BLaER1 (cell line): ENCODE measurements at regions not wholly inside any gene's neighbourhood (a gene's known extent, or its start where the extent isn't known, plus 50 kb on each side); places are given as distances from the start of the nearest gene placed in this dataset.

Experiments
- H3K27ac ChIP-seq: shearing (Covaris generic); formaldehyde crosslinking; 2 replicates; pipeline ENCODE4 v1.8.1; 2022
- H3K27me3 ChIP-seq: shearing (Covaris generic); formaldehyde crosslinking; 2 replicates; pipeline ENCODE4 v1.8.1; 2022
- H3K36me3 ChIP-seq: shearing (Covaris generic); formaldehyde crosslinking; 2 replicates; pipeline ENCODE4 v1.8.1; 2022
- H3K4me1 ChIP-seq: shearing (Covaris generic); formaldehyde crosslinking; 2 replicates; pipeline ENCODE4 v1.8.1; 2022
- H3K4me2 ChIP-seq: shearing (Covaris generic); formaldehyde crosslinking; 2 replicates; pipeline ENCODE4 v1.8.1; 2022
- H3K4me3 ChIP-seq: shearing (Covaris generic); formaldehyde crosslinking; 2 replicates; pipeline ENCODE4 v1.8.1; 2022
- H3K9ac ChIP-seq: shearing (Covaris generic); formaldehyde crosslinking; 2 replicates; pipeline ENCODE4 v1.8.1; 2022
- H3K9me3 ChIP-seq: shearing (Covaris generic); formaldehyde crosslinking; 2 replicates; pipeline ENCODE4 v1.8.1; 2022
- H4K20me1 ChIP-seq: shearing (Covaris generic); formaldehyde crosslinking; 2 replicates; pipeline ENCODE4 v1.8.1; 2022
- Cebpa-rat ChIP-seq: shearing (Covaris generic); IDR thresholded peaks from 2 replicates; pipeline ENCODE4 v1.8.1; 2022

DNA sequence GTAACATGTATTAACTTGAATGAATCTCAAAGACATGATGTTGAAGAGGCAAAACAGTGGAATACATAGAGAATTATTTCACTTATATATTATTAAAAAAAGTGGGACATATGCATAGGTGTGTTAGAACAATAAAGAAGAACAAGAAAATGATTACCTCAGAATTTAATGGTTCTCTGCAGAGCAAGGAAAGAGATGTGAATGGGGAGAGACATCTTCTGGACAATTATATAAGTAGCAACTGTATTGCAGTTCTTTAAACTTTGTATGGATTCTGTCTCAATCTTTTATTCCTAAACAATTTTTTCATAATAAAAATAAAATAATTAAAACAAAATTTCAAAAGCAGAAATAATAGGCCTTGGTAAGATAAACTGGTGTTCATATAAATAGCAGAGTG is 674.9 kb upstream of the ADGRL4 start:
- no peak overlapping the region for H3K4me2 ChIP-seq
- H4K20me1 ChIP-seq = no peaks in the 10 kb centered on the region
- no peaks in the 10 kb centered on the region for H3K36me3 ChIP-seq
- no peak overlapping the region for H3K9ac ChIP-seq
- no peaks in the 10 kb centered on the region for H3K27me3 ChIP-seq
- H3K4me1 ChIP-seq = no peaks in the 10 kb centered on the region
- no peaks in the 10 kb centered on the region for H3K9me3 ChIP-seq
- H3K4me3 ChIP-seq = no peak overlapping the region
- no peak overlapping the region for H3K27ac ChIP-seq
- no peak for TF ChIP-seq Cebpa-rat

DNA sequence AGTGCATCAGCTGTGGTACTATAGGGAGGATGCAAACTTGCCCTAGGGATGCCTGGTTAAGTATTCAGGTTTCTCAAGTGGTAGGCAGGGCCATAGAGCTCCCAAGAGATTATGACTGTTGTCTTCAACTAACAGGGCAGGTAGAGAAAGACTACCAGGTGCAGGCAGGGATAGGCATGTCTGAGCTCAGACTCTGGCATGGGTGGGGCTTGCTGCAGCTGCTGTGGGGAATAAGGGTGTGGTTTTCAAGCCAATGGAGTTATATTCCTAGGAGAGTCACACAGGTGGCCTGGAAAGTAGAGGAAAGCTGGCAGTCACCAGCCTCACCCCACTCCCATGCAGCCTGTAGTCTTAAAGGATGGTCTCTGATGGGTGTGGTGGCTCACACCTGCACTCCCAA is 673.4 kb upstream of the ADGRL4 start:
- Histone ChIP-seq H3K27me3 (no peaks in the 10 kb centered on the region), H3K9me3 (no peaks in the 10 kb centered on the region), H3K4me2 (no peak overlapping the region), H3K27ac (no peak overlapping the region), H4K20me1 (no peaks in the 10 kb centered on the region), H3K4me3 (no peak overlapping the region), H3K4me1 (no peaks in the 10 kb centered on the region), H3K36me3 (no peaks in the 10 kb centered on the region), H3K9ac (no peak overlapping the region)
- TF ChIP-seq Cebpa-rat = no peak

DNA sequence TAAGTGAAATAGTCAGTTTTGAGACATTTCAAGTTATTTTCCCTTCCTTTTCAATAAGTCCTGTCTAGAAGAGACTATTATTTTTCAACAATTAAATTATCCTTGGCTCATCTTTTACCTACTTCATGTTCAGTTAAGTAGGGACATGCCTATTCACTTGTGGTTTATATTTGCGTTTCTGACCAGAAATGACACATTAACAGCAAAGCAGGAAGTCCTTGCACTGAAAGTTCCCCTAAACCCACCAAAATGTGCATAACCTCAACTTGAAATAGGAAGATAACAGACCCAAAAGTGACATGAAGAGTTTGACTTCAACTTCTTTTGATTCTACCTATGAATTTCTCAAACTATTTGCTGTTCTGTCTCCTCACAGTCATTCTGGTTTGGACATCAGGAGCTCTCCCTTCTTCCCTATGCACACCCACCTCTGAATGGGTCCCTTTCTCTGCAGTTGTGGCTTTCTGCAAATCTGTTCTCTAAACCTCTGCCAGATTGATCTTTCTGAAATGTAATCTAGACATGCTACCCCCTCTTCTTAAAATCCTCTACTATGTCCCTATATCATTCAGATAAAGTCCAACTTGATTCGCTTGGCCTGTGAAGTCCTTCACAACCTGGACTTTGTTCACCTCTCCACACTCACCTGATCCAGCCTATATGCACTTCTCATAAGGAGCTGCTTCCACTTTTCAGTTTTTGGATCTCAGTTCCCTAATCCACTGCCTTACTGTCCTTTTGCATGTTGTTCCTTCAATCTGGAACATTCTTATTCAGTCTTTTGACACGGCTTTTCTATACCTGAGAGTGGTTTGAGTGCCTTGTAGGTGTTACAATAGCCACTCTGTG is 661.5 kb upstream of the ADGRL4 start:
- H3K9me3 ChIP-seq = no peaks in the 10 kb centered on the region
- H3K4me2 ChIP-seq = no peak overlapping the region
- TF ChIP-seq Cebpa-rat = no peak
- no peaks in the 10 kb centered on the region for H4K20me1 ChIP-seq
- H3K9ac ChIP-seq = no peak overlapping the region
- H3K36me3 ChIP-seq = no peaks in the 10 kb centered on the region
- no peak overlapping the region for H3K27ac ChIP-seq
- no peak overlapping the region for H3K4me3 ChIP-seq
- no peaks in the 10 kb centered on the region for H3K27me3 ChIP-seq
- H3K4me1 ChIP-seq = no peaks in the 10 kb centered on the region

- Histone ChIP-seq H3K9me3 (no peaks in the 10 kb centered on the region), H3K9ac (no peak overlapping the region), H3K4me2 (no peak overlapping the region), H3K27ac (no peak overlapping the region), H4K20me1 (no peaks in the 10 kb centered on the region), H3K27me3 (no peaks in the 10 kb centered on the region), H3K4me3 (no peak overlapping the region), H3K36me3 (no peaks in the 10 kb centered on the region), H3K4me1 (no peaks in the 10 kb centered on the region)
- no peak for TF ChIP-seq Cebpa-rat
Observed at GRCh38 chr1:79667166-79667565, 660.6 kb upstream of the ADGRL4 start.

DNA sequence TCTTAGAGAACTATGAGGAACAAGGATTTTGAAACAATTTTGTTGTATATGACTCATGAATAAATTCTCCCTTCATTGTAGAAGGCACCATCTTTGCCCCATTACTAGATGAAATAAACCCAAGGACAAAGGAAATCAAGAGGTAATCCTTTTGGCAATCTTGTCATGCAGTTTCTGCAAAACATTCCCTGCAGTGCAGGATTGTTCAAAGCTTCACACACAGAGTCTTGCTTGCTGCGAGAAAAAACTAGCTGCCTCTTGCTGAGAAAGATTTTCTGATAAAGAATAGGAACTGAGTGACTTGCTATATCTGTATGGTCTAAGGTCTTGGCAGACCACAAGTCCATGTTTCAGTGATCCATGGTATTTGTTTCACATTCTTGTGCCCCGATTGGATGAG is 657.4 kb upstream of the ADGRL4 start:
- Histone ChIP-seq H3K4me3 (no peak overlapping the region), H3K4me2 (no peak overlapping the region), H3K27me3 (no peaks in the 10 kb centered on the region), H3K9me3 (no peaks in the 10 kb centered on the region), H4K20me1 (no peaks in the 10 kb centered on the region), H3K27ac (no peak overlapping the region), H3K4me1 (no peaks in the 10 kb centered on the region), H3K9ac (no peak overlapping the region), H3K36me3 (no peaks in the 10 kb centered on the region)
- TF ChIP-seq Cebpa-rat = no peak

DNA sequence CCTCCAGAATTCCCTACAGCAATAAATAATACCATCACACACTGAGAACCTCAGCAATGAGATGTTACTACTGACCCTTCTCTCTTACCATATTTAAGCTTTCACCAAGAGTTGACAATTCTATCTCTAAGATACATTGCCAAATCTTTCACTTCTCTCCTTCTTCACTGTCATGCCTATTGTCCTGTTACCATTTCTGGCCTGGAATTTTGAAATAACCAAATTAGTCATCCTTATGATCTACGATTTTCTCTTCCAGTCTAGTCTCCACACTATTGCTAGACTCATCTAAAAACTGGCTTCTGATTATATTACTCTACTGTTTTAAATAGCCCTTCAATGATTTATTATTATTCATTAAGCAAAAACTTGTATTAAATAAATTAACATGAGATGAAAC is 656.1 kb upstream of the ADGRL4 start:
- H3K9me3 ChIP-seq = no peaks in the 10 kb centered on the region

DNA sequence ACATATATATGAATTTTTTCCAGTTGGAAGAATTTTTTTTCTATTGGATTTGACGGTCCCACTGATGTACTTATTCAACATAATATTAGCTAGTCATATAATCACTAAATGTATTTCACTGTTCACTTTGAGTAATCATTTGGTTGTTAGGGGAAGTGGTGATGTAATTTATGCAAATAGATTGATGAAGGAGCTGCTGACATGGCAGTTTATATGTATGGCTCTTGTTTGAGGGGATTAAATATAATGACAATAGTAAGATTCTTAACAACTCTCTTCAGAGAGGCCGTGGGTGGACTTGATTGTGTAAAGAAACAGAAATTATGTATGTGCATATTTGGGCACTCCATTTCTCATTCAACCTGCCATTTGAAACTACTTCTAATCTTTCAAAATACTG is 653.6 kb upstream of the ADGRL4 start:
- Histone ChIP-seq H3K27me3 (no peaks in the 10 kb centered on the region), H4K20me1 (no peaks in the 10 kb centered on the region), H3K4me1 (no peaks in the 10 kb centered on the region), H3K4me2 (no peak overlapping the region), H3K9me3 (no peaks in the 10 kb centered on the region), H3K27ac (no peak overlapping the region), H3K36me3 (no peaks in the 10 kb centered on the region), H3K4me3 (no peak overlapping the region), H3K9ac (no peak overlapping the region)
- no peak for TF ChIP-seq Cebpa-rat

More for the DNA sequence above, 656.1 kb upstream of the ADGRL4 start:
- H3K4me2 ChIP-seq = no peak overlapping the region
- no peaks in the 10 kb centered on the region for H3K4me1 ChIP-seq
- H3K36me3 ChIP-seq = no peaks in the 10 kb centered on the region
- no peaks in the 10 kb centered on the region for H4K20me1 ChIP-seq
- no peak for TF ChIP-seq Cebpa-rat
- H3K4me3 ChIP-seq = no peak overlapping the region
- H3K27ac ChIP-seq = no peak overlapping the region
- no peak overlapping the region for H3K9ac ChIP-seq
- H3K27me3 ChIP-seq = no peaks in the 10 kb centered on the region

DNA sequence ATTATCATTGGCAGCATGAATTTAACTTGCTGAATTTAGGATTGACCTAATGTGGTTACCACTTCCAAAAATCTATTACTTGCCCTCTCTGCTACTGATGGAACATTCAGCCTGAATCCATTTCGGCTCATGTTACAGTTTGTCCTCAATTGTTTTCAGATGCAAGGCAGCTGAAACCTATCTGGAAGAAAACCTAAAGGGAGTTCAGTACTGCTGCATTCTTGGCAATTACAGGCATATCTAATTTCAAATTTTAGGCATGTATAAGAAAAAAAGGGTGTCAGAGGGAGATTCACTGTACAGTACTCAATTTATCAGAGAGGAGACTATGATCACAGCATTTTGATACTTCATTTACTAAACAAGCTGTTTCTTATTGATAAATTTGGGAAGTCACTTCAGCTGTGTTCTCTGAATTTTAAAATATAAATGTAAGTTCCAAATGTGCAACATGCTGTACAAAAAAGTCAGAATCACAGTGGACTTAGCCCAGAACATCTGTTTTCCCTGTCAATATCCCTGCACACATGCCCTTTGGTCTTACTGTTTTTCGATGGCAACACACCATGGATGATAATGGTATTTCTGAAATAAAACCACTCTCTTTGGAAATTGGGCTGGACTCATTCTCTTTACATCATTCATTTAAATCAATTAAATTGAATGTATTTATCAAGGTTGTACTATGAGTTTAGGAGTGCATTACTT is 651.6 kb upstream of the ADGRL4 start:
- Histone ChIP-seq H3K27ac (no peak overlapping the region), H3K36me3 (no peaks in the 10 kb centered on the region), H3K4me3 (no peak overlapping the region), H3K9ac (no peak overlapping the region), H3K4me2 (no peak overlapping the region), H3K4me1 (no peaks in the 10 kb centered on the region), H3K27me3 (no peaks in the 10 kb centered on the region), H3K9me3 (no peaks in the 10 kb centered on the region), H4K20me1 (no peaks in the 10 kb centered on the region)
- TF ChIP-seq Cebpa-rat = no peak

- no peak overlapping the region for H3K27ac ChIP-seq
- no peak overlapping the region for H3K9ac ChIP-seq
- H3K4me1 ChIP-seq = no peaks in the 10 kb centered on the region
- H3K9me3 ChIP-seq = no peaks in the 10 kb centered on the region
- H4K20me1 ChIP-seq = no peaks in the 10 kb centered on the region
- no peaks in the 10 kb centered on the region for H3K36me3 ChIP-seq
- no peak overlapping the region for H3K4me2 ChIP-seq
- H3K27me3 ChIP-seq = no peaks in the 10 kb centered on the region
- no peak for TF ChIP-seq Cebpa-rat
- no peak overlapping the region for H3K4me3 ChIP-seq
Observed at GRCh38 chr1:79655876-79656275, 649.3 kb upstream of the ADGRL4 start.

GRCh38 chr1:79652426-79652825 is 645.9 kb upstream of the ADGRL4 start:
- Histone ChIP-seq H3K4me1 (no peaks in the 10 kb centered on the region), H4K20me1 (no peaks in the 10 kb centered on the region), H3K27ac (no peak overlapping the region), H3K27me3 (no peaks in the 10 kb centered on the region), H3K9ac (no peak overlapping the region), H3K4me3 (no peak overlapping the region), H3K36me3 (no peaks in the 10 kb centered on the region), H3K9me3 (no peaks in the 10 kb centered on the region), H3K4me2 (no peak overlapping the region)
- no peak for TF ChIP-seq Cebpa-rat
